GF-D8 (cell line): ENCODE measurements at regions not wholly inside any gene's neighbourhood (a gene's known extent, or its start where the extent isn't known, plus 50 kb on each side); places are given as distances from the start of the nearest gene placed in this dataset.

ENCODE experiments used
- DNase-seq: peaks from one replicate; lab custom pipeline; 2025; lab: John Stamatoyannopoulos, UW

GRCh38 chr7:94236960-94237359 lies 157.7 kb upstream of the COL1A2 start:
- no peak for DNase-seq

GRCh38 chr7:94237417-94237816 lies 157.3 kb upstream of the COL1A2 start:
- no peak for DNase-seq

GRCh38 chr7:94239661-94240234 lies 154.9 kb upstream of the COL1A2 start:
- DNase-seq: no peak

- no peak for DNase-seq
These were observed 153.8 kb upstream of the COL1A2 start for GRCh38 chr7:94240902-94241301.

GRCh38 chr7:94241402-94241925 lies 153.2 kb upstream of the COL1A2 start:
- DNase-seq: no peak

- DNase-seq: no peak
These were observed 151.5 kb upstream of the COL1A2 start for GRCh38 chr7:94243066-94243711.

- DNase-seq: no peak
These were observed 149.9 kb upstream of the COL1A2 start for GRCh38 chr7:94244760-94245159.

- DNase-seq: no peak
These were observed 149.2 kb upstream of the COL1A2 start for GRCh38 chr7:94245500-94245899.

- no peak for DNase-seq
These were observed 146.7 kb upstream of the COL1A2 start for GRCh38 chr7:94247970-94248369.

GRCh38 chr7:94249631-94250030 lies 145.1 kb upstream of the COL1A2 start:
- DNase-seq: no peak

- no peak for DNase-seq
These were observed 144.6 kb upstream of the COL1A2 start for GRCh38 chr7:94250124-94250523.

GRCh38 chr7:94250987-94251386 lies 143.7 kb upstream of the COL1A2 start:
- no peak for DNase-seq

- DNase-seq: no peak
These were observed 142.6 kb upstream of the COL1A2 start for GRCh38 chr7:94252124-94252523.

GRCh38 chr7:94252971-94253370 lies 141.7 kb upstream of the COL1A2 start:
- no peak for DNase-seq

- no peak for DNase-seq
These were observed 141.0 kb upstream of the COL1A2 start for GRCh38 chr7:94253686-94254085.

GRCh38 chr7:94258418-94259300 lies 136.0 kb upstream of the COL1A2 start:
- no peak for DNase-seq

GRCh38 chr7:94261067-94261466 lies 133.6 kb upstream of the COL1A2 start:
- no peak for DNase-seq

- no peak for DNase-seq
These were observed 129.9 kb upstream of the COL1A2 start for GRCh38 chr7:94264756-94265155.

- no peak for DNase-seq
These were observed 129.2 kb upstream of the COL1A2 start for GRCh38 chr7:94265456-94265855.

- DNase-seq: peak; percentile 12
These were observed 128.5 kb upstream of the COL1A2 start for GRCh38 chr7:94266238-94266644.

GRCh38 chr7:94270772-94271171 lies 123.9 kb upstream of the COL1A2 start:
- DNase-seq: no peak

GRCh38 chr7:94272821-94273583 lies 121.7 kb upstream of the COL1A2 start:
- DNase-seq: no peak
